H1 (cell line): ENCODE measurements at regions not wholly inside any gene's neighbourhood (a gene's known extent, or its start where the extent isn't known, plus 50 kb on each side); places are given as distances from the start of the nearest gene placed in this dataset.

Source experiments
- CHD1 ChIP-seq: IDR thresholded peaks from 2 replicates; pipeline ENCODE4 v1.6.1; 2012; ENCODE audit warnings: low read depth, low read length, improper control_type of control experiment
- CTCF ChIP-seq, 3 experiments: IDR thresholded peaks; 1 replicate in 2 of 3; 2 replicates in 1 of 3; pipeline versions ENCODE4 v1.5.1 to v1.6.1; 2011; ENCODE audit warnings: low read length in 3 of 3, mild to moderate bottlenecking in 3 of 3, inconsistent platforms in 2 of 3, low read depth in 1 of 3, moderate library complexity in 1 of 3; ENCODE audit not compliant: insufficient read depth in 1 of 3; ENCODE audit errors: control extremely low read depth in 1 of 3
- EP300 ChIP-seq, 2 experiments: IDR thresholded peaks; 1 replicate in 1 of 2; 2 replicates in 1 of 2; pipeline ENCODE4 v1.6.1; 2011 to 2012; ENCODE audit warnings: low read depth in 2 of 2, low read length in 2 of 2, mild to moderate bottlenecking in 2 of 2, borderline replicate concordance in 1 of 2, inconsistent platforms in 1 of 2, moderate library complexity in 1 of 2
- HDAC2 ChIP-seq, 2 experiments: fragments of 300-600 bp in 1 of 2; sonication (generic) in 1 of 2; IDR thresholded peaks; 2 replicates each; pipeline ENCODE4 v1.6.1; 2011 to 2012; ENCODE audit warnings: low read depth in 2 of 2, low read length in 2 of 2, mild to moderate bottlenecking in 2 of 2, moderate library complexity in 2 of 2, borderline replicate concordance in 1 of 2, inconsistent platforms in 1 of 2
- POLR2AphosphoS5 ChIP-seq: IDR thresholded peaks from 2 replicates; pipeline ENCODE4 v1.6.1; 2011; ENCODE audit warnings: low read depth, low read length
- SIX5 ChIP-seq: IDR thresholded peaks from 2 replicates; pipeline ENCODE4 v1.6.1; 2011; ENCODE audit warnings: mild to moderate bottlenecking, low read depth, low read length
- TAF1 ChIP-seq: IDR thresholded peaks from 2 replicates; pipeline ENCODE4 v1.6.1; 2011; ENCODE audit warnings: mild to moderate bottlenecking, low read depth, low read length

DNA sequence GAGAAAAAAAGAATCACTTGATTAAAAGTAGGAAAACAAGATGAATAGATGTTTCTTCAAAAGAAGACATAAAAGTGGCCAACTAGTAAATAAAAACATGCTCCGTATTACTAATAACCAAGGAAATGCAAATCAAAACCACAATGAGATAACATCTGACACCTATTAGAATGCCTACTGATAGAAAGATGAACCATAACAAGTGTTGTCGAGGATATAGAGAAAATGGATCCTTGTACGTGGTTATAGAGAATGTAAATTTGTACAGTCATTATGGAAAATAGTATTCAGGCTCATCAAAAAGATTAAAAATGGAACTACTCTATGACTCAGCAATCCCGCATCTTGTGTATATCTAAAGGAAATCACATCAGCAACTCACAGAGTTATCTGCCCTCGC is 415.8 kb upstream of the SLITRK5 start (continued):
- TF ChIP-seq CTCF (IDR thresholded peaks at IDR 0.05; ENCODE audit: control extremely low read depth in 1 of 3, insufficient read depth in 1 of 3, low read depth in 1 of 3, low read length in 3 of 3) (no peak), SIX5 (no peak), EP300 (IDR thresholded peaks at IDR 0.05; ENCODE audit: borderline replicate concordance in 1 of 2, low read depth in 2 of 2, low read length in 2 of 2) (no peak), POLR2AphosphoS5 (no peak), CHD1 (no peak), TAF1 (no peak), HDAC2 (IDR thresholded peaks at IDR 0.05; ENCODE audit: borderline replicate concordance in 1 of 2, low read depth in 2 of 2, low read length in 2 of 2) (no peak)
